GM19351 (cell line): ENCODE measurements at regions not wholly inside any gene's neighbourhood (a gene's known extent, or its start where the extent isn't known, plus 50 kb on each side); places are given as distances from the start of the nearest gene placed in this dataset.

Experiments used
- ATAC-seq: cut with Tn5 transposase; IDR thresholded peaks from one replicate; pipeline ENCODE4 v1.9.1; 2021; ENCODE audit warnings: mild to moderate bottlenecking, moderate library complexity; ENCODE audit not compliant: unreplicated experiment

DNA sequence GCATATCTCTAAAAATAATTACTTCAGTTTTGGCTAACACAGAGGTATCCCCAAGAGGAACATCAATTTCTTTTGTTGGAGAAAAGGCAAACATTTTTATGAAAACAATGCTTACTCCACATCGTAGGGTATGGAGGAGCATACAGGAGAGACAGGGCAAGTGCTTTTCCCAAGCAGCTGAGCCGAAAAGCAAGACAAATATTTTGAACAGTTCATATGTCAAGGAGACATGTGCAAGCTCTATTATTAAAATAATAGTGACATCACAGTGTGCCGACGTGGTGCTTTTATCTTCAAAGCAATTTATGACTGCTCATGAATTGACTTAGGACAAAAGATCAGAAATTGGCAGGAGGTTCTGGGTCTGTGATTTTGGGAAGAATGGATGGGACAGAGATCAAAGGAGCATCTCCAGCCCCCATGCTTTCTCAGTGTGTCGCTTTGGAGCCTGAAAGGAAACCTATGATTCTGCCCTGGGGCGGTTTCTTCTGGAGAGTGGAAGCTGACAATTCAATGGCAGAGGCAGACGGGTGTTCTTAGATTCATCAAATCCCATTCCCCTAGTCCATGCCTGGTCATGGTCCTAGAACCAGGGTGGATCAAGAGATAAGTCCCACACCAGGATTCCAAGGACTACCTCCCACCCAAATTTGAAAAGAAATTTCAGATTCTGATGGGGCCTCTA lies 97.1 kb downstream of the JCAD start:
- ATAC-seq: no peak

DNA sequence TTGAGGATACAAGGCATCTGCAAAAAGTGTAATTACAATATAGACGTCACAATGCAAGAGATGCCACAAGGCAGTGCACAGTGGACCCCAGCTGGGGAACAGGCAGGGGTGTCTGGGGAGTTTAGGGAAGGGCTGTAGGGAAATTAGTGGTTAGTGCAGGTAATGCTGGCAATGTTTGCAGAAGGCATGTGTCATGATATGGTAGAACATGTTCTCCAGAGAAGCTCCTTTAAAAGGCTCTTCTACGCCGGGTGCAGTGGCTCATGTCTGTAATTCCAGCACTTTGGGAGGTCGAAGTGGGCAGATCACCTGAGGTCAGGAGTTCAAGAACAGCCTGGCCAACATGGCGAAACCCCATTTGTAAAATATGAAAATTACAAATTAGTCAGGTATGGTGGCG lies 98.0 kb downstream of the JCAD start:
- no peak for ATAC-seq

DNA sequence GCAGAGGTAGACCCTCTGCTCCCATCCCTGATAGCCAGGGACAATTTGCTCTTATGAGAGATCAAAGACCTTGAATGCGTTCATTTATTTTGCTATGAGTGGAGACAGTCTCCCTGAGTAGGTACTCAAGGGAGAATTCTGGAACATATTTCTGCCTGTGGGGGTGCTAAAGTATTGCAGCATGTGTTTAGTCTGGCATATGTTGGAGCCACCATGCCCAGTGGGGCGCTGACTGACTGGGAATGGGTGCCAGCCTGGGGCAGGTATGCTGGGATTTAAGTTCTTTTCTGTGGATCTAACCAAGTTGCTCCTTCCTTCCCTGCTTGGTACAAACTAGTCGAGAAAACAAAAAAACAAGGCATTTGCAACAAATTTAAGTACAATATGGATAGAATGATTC lies 99.1 kb downstream of the JCAD start:
- no peak for ATAC-seq

- ATAC-seq: no peak
Measured at GRCh38 chr10:29959586-29959985, 99.8 kb downstream of the JCAD start.

DNA sequence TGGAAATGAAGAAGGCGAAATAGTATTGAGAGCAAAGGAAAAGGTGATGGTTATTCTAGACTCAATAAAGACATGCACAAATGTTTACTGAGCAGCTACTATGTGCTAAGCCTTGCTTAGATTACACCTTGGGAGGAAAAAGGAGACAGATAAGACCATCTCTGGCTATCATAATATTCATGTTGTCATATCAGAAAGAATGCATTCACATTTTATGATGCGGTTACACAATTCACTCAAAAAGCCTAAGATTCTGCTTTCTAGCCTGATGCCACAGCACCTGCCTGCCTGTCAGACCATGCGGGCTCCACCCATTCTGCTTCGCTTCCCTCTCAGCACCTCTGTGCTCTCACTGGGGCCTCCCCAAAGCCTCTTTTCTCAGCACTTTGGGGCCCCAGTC lies 100.9 kb downstream of the JCAD start:
- no peak for ATAC-seq

DNA sequence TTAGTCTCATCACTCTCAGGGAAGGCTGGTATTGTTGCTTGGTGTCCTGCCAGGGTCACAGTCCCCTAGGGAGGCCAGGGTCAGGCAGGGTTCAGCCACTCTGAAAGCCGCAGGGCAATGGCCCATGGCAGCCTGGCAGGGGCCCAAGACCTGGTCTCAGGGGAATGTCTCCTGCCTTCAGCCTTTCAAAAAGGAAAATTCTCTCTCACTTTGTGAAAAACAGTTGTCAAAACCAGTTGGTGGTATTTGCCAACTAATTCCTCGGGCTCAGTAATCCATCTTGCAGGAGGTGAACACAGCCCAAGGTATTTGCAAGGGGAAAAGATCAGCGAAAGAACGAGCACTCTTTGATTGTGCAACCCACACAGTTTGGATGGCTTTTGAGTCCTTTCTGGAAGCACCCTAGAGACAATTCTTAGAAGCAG lies 101.5 kb downstream of the JCAD start:
- no peak for ATAC-seq

GRCh38 chr10:29957236-29957635 lies 102.2 kb downstream of the JCAD start:
- ATAC-seq: no peak

GRCh38 chr10:29956335-29956924 lies 103.0 kb downstream of the JCAD start:
- ATAC-seq: no peak

DNA sequence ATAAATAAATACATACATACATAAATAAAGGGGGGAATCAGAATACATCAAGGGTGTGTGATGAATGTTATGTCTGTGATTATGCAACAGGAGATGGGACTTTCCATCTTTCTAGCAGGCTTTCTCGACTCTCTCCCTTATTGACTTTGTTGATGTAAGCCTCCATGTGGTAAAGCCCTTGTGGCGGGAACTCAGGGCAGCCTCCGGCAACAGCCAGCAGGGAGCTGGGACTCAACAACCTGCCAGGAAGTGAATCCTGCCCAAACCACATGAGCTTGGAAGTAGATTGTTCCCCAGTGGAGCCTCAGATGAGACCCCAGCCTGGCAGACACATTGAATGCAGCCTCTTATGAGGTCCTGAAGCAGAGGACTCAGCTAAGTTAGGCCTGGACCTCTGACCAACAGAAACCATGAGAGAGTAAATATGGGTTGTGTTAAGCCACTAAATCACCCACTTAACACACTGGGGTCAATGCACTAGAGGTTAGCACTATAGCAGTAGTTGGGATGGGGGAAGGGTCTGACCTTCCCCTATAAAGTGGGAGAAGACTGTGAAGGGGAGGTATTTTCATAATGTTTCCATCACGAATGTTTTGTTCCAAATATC lies 104.0 kb downstream of the JCAD start:
- no peak for ATAC-seq

DNA sequence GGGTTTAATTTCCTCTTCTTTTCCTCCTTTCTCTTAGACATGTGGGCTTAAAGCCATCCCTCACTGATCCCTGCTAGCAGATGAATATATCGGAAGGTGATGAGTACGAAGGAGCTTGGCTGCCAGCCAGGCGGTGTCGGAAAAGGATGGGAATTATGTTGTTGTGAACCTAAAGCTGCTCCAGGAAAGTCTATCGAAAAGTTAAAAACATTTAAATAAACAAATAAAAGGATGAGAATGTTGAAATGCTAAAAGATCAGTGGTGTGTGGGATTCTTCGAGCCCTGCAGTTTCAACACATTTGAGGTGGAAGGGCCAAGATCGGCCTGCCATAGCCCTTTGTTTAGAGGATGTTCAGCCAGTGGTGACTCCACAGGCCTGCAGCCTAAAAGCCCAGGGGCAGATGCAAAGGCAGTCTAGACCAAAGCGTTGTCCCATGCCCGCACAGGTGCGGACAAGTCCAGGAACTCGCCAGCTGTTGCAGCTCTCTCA lies 107.9 kb downstream of the JCAD start:
- ATAC-seq: no peak

- ATAC-seq: no peak
Measured at GRCh38 chr10:29950391-29950790, 109.0 kb downstream of the JCAD start.

- ATAC-seq: no peak
Measured at GRCh38 chr10:29949411-29950011, 109.9 kb downstream of the JCAD start.

- ATAC-seq: no peak
Measured at GRCh38 chr10:29948881-29949355, 110.5 kb downstream of the JCAD start.

DNA sequence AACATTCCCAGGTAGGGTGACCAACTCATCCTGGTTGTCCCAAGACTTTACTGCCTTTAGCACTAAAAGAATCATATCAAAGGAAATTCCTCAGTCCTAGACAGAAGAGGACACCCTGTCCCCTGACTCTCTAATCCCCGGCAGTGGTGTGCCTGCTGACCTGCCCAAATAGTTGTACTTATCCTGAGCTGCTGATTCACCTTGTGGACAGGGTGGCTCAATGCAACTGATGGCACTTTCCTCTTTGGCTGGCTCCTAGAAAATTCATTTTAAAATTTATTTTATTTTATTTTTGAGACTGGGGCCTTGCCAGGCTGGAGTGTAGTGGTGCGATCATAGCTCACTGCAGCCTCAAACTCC lies 111.7 kb downstream of the JCAD start:
- ATAC-seq: no peak

DNA sequence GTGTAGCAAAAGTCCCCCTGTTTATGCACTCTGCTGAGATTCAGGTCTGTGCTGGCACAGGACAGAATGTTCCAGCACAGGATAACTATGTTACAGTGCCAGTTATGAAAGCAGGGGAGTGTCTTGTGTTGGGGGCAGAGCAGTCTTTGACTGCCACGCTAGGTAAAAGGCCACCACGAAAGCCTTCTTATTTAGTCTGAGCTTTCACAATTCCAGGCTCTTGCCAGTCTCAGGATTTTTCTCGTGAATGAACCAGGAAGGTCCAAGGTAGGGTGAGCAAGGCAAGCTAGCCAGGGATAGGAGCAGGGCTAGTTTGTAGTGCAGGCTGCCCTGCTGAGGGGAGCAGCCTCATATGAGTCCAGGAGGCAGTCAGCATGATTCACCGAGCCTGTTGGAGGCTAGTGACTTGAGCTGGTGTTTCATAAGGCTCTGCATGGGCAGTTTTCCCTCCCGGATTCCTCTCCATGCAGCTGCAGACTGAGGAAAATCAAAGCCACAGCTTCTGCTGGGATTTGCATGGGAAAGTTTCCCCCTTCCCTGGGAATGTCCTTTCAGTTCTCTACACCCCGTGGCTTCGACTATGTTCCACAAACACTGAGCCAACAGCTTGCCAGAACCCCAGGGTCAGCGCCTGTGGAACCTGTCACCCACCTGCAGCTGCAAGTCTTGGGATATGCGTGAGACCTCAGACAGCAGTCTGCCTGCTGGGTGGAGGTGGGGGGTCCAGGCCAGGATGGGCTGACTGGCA lies 112.3 kb downstream of the JCAD start:
- no peak for ATAC-seq

- ATAC-seq: no peak
Measured at GRCh38 chr10:29946614-29946952, 112.8 kb downstream of the JCAD start.

- no peak for ATAC-seq
Measured at GRCh38 chr10:29941476-29941875, 117.9 kb downstream of the JCAD start.

DNA sequence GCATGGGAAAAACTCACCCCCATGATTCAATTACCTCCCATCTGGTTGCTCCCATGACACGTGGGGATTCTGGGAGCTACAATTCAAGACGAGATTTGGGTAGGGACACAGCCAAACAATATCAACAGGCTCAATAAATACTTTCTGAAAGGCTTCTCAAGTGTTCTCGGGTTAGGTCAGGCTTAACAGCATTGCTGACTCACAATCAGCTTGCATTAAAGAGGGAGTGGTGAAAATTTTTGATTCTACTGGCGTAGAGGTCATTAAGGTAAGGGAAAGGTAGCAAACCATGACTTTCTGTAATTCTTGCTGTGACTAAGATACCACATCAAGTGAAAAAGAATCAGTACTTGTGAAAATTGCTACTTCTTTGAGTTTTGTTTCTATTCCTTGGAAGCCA lies 126.4 kb downstream of the JCAD start:
- no peak for ATAC-seq

DNA sequence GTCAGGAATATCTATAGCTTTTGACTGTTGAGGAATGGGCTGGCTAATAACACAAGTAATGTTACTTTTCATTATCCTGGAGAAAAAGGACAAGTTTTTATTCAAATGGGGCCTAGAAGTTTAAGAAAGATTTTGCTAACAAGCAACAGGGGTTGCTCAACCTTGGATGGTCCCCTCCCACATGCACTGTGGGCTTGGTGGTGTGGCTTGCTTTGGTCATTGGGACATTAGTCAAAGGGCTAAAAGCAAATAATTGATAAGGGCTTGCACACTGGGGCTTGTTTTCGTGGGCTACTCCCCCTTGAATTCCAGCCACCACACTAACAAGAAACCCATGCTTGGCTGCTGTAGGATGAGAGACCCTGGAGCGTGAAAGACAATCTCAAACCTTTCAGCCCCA lies 127.6 kb downstream of the JCAD start:
- no peak for ATAC-seq

GRCh38 chr10:29929006-29929405 lies 130.4 kb downstream of the JCAD start:
- ATAC-seq: no peak

GRCh38 chr10:29926693-29927048 lies 132.7 kb downstream of the JCAD start:
- no peak for ATAC-seq
